ENCODE measurements at regions not wholly inside any gene's neighbourhood (a gene's known extent, or its start where the extent isn't known, plus 50 kb on each side); places are given as distances from the start of the nearest gene placed in this dataset.

- no peak for DNase-seq (ENCODE audit: low spot score)
Observed at GRCh38 chr13:105052711-105053110, 1482.8 kb downstream of the EFNB2 start.

DNA sequence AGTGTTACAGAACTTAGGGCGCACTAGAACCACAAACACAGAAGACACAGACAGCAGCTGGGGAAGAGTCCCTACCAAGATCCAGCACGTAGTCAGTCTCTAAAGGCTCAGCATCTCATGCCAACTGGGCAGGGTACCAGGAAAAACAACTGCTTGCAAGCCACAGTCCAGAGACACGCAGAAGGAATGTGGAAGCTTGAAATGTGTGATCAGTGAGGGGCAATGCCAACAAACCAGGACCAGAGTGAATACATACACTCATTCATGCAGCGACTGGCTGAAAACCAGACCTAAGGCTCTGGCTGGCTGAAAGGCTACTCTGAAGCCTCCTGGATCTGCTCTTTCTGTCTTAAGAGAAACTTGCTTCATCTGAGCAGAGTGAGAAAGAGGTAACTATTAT lies 1484.8 kb downstream of the EFNB2 start:
- no peak for DNase-seq (ENCODE audit: low spot score)

- no peak for DNase-seq (ENCODE audit: low spot score)
Observed at GRCh38 chr13:105048677-105049076, 1486.8 kb downstream of the EFNB2 start.

- DNase-seq (ENCODE audit: low spot score) = no peak
Observed at GRCh38 chr13:105047676-105048295, 1487.7 kb downstream of the EFNB2 start.

DNA sequence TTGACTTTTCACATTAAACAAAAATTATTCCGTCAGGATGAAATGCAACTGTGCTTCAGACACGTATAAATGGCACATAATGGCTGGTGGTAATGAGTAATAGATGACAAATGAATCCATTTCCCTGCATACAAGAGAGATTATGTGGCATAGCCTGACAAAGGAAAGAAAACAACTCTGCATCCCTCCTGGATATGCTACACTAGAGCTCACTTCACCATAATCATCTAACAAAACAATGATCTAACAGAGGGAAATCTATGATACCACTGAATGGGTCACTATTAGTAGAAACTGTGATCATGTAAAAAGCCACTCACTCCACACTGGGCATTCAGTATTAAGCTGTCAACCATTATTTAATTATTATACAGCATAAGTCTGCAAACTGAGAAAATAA lies 1498.4 kb downstream of the EFNB2 start:
- DNase-seq (ENCODE audit: low spot score) = no peak

GRCh38 chr13:105035092-105035491 lies 1500.4 kb downstream of the EFNB2 start:
- no peak for DNase-seq (ENCODE audit: low spot score)

- DNase-seq (ENCODE audit: low spot score) = no peak
Observed at GRCh38 chr13:105033999-105034398, 1501.5 kb downstream of the EFNB2 start.

DNA sequence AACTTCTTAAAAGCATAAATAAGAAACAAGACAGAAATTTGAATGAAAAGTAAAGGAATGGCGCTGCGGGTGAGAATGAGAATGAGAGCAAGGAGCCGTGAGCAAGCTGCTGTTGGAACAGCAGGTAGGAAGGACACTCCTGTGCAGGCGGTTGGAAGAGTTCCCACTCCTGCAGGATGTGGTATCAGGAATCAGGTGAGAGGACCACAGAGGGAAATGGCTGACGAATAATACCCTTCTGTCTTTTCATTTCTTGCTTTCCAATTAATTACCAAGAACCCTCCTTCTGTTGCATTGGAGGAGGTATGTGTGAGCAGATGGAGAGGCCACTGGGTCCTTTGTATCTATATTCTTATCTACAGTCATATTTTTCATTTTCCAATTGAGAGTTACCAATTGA lies 1504.2 kb downstream of the EFNB2 start:
- DNase-seq (ENCODE audit: low spot score) = no peak

- no peak for DNase-seq (ENCODE audit: low spot score)
Observed at GRCh38 chr13:105030851-105031250, 1504.6 kb downstream of the EFNB2 start.

DNA sequence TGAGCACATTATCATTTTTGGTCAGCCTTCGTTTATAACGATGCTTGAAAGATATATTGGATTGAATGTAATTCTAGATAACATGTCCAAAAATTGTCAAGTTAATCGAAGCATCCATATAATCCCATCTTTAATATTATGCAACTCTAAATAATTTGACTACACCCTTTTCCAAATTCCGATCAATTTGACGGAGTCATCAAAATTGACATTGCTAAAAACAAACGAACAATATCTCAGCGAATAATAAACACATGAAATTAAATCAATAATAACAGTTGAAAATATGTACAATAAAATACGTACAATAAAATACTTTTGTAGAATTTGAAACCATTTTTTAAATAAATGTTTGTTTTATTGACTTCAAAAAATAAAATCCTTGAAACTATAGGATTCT lies 1516.4 kb downstream of the EFNB2 start:
- DNase-seq (ENCODE audit: low spot score) = no peak

- DNase-seq (ENCODE audit: low spot score) = no peak
Observed at GRCh38 chr13:105016266-105016665, 1519.2 kb downstream of the EFNB2 start.

- DNase-seq (ENCODE audit: low spot score) = no peak
Observed at GRCh38 chr13:105008604-105009003, 1526.9 kb downstream of the EFNB2 start.

DNA sequence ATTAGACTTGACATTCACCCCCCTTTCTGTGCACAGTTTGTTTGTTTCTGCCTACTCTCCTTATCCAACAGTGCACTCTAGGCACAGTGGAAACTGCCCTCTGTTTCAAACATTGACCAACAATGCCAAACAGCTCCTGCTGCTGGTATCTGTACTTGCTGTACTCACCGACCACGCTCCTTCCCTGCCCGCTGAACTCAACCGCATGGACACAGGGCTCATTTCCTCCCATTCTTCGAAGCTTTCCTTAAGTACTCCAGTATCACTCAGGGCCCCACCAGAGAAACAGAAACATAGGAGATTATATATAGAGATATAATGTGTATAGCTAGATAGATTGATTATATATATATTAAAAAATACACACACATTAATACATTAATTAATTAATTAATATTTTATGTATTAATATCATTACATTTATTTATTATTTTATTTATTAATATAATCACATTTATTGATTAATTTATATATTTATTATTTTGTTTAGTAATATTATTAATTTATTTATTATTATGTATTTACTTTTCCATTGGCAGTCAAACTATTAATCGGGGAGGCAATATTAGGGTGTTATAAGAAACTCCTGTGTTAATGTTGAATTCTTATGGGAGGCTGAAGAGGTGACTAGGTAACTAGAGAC lies 1528.2 kb downstream of the EFNB2 start:
- DNase-seq (ENCODE audit: low spot score) = no peak

- no peak for DNase-seq (ENCODE audit: low spot score)
Observed at GRCh38 chr13:104996022-104996421, 1539.4 kb downstream of the EFNB2 start.

DNA sequence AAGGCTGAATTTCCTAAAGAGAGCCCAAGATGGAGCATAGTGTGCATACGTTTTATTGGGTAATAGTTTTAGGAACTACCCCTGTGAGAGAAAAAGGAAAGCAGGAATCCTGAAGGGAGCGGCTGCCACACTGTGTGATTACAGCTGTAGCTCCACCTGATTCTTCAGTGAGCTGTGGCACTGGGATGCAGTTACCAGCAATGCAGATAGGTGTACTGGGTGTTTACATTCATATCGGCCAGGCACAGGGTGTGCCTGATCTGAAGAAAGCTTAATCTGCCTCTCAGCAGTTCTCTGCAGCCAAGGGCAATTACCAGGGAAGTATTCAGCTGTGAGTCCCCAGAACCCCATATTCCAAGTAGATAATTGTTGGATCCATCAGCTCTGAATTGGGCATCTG lies 1541.8 kb downstream of the EFNB2 start:
- DNase-seq (ENCODE audit: low spot score) = no peak

- no peak for DNase-seq (ENCODE audit: low spot score)
Observed at GRCh38 chr13:104987621-104988020, 1547.8 kb downstream of the EFNB2 start.

- no peak for DNase-seq (ENCODE audit: low spot score)
Observed at GRCh38 chr13:104984296-104984818, 1551.1 kb downstream of the EFNB2 start.

- no peak for DNase-seq (ENCODE audit: low spot score)
Observed at GRCh38 chr13:104983601-104984000, 1551.9 kb downstream of the EFNB2 start.

DNA sequence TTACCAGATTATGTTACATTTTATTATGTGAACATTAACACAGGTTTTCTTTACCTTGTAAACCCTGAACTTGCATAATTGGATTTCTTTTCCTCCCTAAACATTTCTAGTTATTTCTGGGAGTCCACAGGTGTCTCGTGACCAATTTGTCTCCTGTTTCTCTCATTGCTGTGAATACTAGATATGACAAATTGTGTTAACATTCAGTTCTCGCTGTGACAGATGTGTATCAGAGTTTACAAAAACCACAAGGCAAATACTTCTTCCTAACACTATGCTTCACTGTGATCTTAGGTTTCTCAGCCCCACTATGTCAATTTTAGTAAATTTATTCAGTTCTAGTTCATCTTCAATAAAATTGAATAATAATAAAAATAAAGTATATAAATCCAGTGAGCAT lies 1554.9 kb downstream of the EFNB2 start:
- DNase-seq (ENCODE audit: low spot score) = no peak

GRCh38 chr13:104979281-104980030 lies 1556.0 kb downstream of the EFNB2 start:
- no peak for DNase-seq (ENCODE audit: low spot score)

DNA sequence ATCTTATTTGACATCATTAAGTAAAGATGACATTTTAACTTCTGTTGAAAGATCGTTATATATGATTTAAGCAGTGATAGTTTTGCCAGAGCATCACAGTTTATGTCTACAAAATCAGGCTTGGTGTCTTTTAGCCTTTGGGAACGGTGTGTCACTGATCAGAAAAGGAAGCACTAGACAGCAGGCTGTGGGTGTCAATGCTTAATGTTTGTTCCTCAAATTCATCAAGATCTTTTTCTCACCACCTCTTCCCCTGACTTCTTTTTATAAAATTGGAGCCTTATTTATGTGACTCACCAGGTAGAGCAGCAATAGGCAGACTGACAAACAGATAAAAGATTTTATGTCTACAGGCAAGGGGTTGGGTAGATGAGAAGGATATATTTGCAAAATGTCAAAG lies 1558.5 kb downstream of the EFNB2 start:
- DNase-seq (ENCODE audit: low spot score) = no peak

GRCh38 chr13:104975272-104975671 lies 1560.2 kb downstream of the EFNB2 start:
- no peak for DNase-seq (ENCODE audit: low spot score)

DNA sequence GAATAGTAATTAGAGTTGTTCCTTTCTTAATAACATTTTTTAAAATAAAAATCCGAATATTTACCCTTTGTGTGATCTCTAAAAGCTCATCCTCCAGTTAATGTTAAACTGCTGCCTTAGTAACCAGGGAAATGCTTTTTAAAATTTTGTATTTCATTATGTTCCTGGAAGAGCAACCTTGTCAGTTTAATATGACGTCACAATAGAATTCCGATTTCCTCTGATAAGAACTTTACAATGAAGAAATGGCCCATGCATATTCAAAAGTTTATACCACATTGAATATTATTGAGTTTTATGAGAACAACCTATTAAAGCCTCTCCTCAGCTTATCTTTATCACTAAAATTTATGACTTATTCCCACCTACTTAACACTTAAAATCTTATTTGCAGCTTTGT lies 1566.6 kb downstream of the EFNB2 start:
- no peak for DNase-seq (ENCODE audit: low spot score)

All from SW480 (cell line).